Adrenal gland (tissue), 9 donors: ENCODE measurements at regions not wholly inside any gene's neighbourhood (a gene's known extent, or its start where the extent isn't known, plus 50 kb on each side); places are given as distances from the start of the nearest gene placed in this dataset.

ENCODE experiments used
- DNase-seq, 7 donors: peaks; one replicate each; pipeline ENCODE4 v3.0.0-alpha.2; 2019 to 2020
- H3K27ac ChIP-seq, 5 donors: fragments of 200-600 bp; sonication (generic) in 4 of 5; 1 replicate in 3 of 5; 2 replicates in 2 of 5; pipeline versions ENCODE4 v1.5.1 to v1.8.0; 2016 to 2020; ENCODE audit warnings: mild to moderate bottlenecking in 1 of 5
- H3K27me3 ChIP-seq: fragments of 200-600 bp; 2 replicates; pipeline ENCODE4 v1.8.0; 2021
- H3K36me3 ChIP-seq, 2 donors: fragments of 200-600 bp; replicated peaks in 1 of 2; 1 replicate in 1 of 2; 2 replicates in 1 of 2; pipeline versions ENCODE4 v1.5.1 to v1.8.0; 2018 to 2022
- H3K4me1 ChIP-seq, 2 donors: fragments of 200-600 bp; replicated peaks in 1 of 2; 1 replicate in 1 of 2; 2 replicates in 1 of 2; pipeline versions ENCODE4 v1.5.1 to v1.8.0; 2018 to 2021
- H3K4me3 ChIP-seq, 4 donors: fragments of 200-600 bp; sonication (generic) in 3 of 4; one replicate each; pipeline ENCODE4 v1.5.1; 2016 to 2018
- H3K9me3 ChIP-seq, 3 donors: fragments of 200-600 bp; sonication (generic) in 1 of 3; replicated peaks in 1 of 3; 1 replicate in 2 of 3; 2 replicates in 1 of 3; pipeline versions ENCODE4 v1.5.1 to v1.8.0; 2016 to 2021
- CTCF ChIP-seq, 6 experiments: fragments of 450-650 bp in 4 of 6; fragments of 200-600 bp in 2 of 6; sonication (generic) in 1 of 6; IDR thresholded peaks; 1 replicate in 5 of 6; 2 replicates in 1 of 6; pipeline versions ENCODE4 v1.5.1 to v1.8.0; 2016 to 2021; ENCODE audit warnings: antibody characterized with exemption in 6 of 6, mild to moderate bottlenecking in 2 of 6, moderate library complexity in 1 of 6
- POLR2A ChIP-seq, 2 donors: fragments of 450-650 bp; IDR thresholded peaks; one replicate each; pipeline ENCODE4 v1.6.1; 2017; ENCODE audit warnings: antibody characterized with exemption in 2 of 2, mild to moderate bottlenecking in 2 of 2, moderate library complexity in 1 of 2
- WGBS, 4 donors: extraction: QIAGEN DNeasy Blood & Tissue Kit in 2 of 4; methylation state at CpG; one replicate each; pipeline versions ENCODE4 v1.1.5 to v1.1.7; 2013 to 2017; 5-methylcytosine and 5-hydroxymethylcytosine counted together
- intact Hi-C, 2 donors: fragments of 100-400 bp; cut with DNase I; formaldehyde crosslinking; loops; one replicate each; pipeline versions ENCODE4 v1.14.1 to v1.15.0; 2022 to 2023
- donor health status: healthy with polysubstance abuse.
- donor health status: Bipolar disorder and iron deficiency.
- donor health status: DM: yes; HTN: yes; CAD: no.
- donor health status: DM: no; HTN: no; CAD: no.
- donor health status: DM: no; HTN: no; CAD: no.

GRCh38 chr4:96558466-96558865 is 718.6 kb downstream of the PDHA2 start:
- Histone ChIP-seq H3K27ac (no peak overlapping the region), H3K4me1 (no peaks in the 10 kb centered on the region), H3K36me3 (no peaks in the 10 kb centered on the region), H3K9me3 (no peaks in the 10 kb centered on the region), H3K27me3 (no peaks in the 10 kb centered on the region), H3K4me3 (no peak overlapping the region)
- intact Hi-C loops: no loop called here
- no peak for TF ChIP-seq CTCF (IDR thresholded peaks at IDR 0.05)
- WGBS, 4 donors: 55 to 78% (median 68%) methylated on average over 2 of the region's 2 CpGs
- no peak for DNase-seq

- Histone ChIP-seq H3K27ac (no peak overlapping the region), H3K36me3 (no peaks in the 10 kb centered on the region), H3K4me3 (no peak overlapping the region), H3K27me3 (no peaks in the 10 kb centered on the region), H3K4me1 (no peaks in the 10 kb centered on the region), H3K9me3 (no peaks in the 10 kb centered on the region)
- TF ChIP-seq POLR2A (IDR thresholded peaks at IDR 0.05) (no peak), CTCF (IDR thresholded peaks at IDR 0.05) (no peak)
- 86 to 93% (median 91%) methylated on average over 2 of the region's 2 CpGs for WGBS, 4 donors
- intact Hi-C loops: no loop called here
- no peak for DNase-seq
These were observed 726.9 kb downstream of the PDHA2 start for GRCh38 chr4:96566755-96567154.

- WGBS, 4 donors: 57 to 72% (median 63%) methylated on average over 2 of the region's 2 CpGs
These were observed 745.4 kb downstream of the PDHA2 start for GRCh38 chr4:96585304-96585703.

GRCh38 chr4:96593422-96593821 is 753.5 kb downstream of the PDHA2 start:
- DNase-seq: no peak
- intact Hi-C loops: no loop called here
- no peaks in the 10 kb centered on the region for H3K9me3 ChIP-seq
- H3K27me3 ChIP-seq: no peaks in the 10 kb centered on the region
- no peak overlapping the region for H3K27ac ChIP-seq
- 76 to 88% (median 80%) methylated on average over 2 of the region's 2 CpGs for WGBS, 4 donors
- no peak overlapping the region for H3K4me3 ChIP-seq
- H3K4me1 ChIP-seq: no peaks in the 10 kb centered on the region
- H3K36me3 ChIP-seq: no peaks in the 10 kb centered on the region
- TF ChIP-seq CTCF (IDR thresholded peaks at IDR 0.05): no peak
- TF ChIP-seq POLR2A (IDR thresholded peaks at IDR 0.05): no peak

More at GRCh38 chr4:96585304-96585703, 745.4 kb downstream of the PDHA2 start:
- Histone ChIP-seq H3K27me3 (no peaks in the 10 kb centered on the region), H3K9me3 (no peaks in the 10 kb centered on the region), H3K36me3 (no peaks in the 10 kb centered on the region), H3K27ac (no peak overlapping the region), H3K4me3 (no peak overlapping the region), H3K4me1 (no peaks in the 10 kb centered on the region)
- intact Hi-C loops: no loop called here
- DNase-seq: no peak
- TF ChIP-seq POLR2A (IDR thresholded peaks at IDR 0.05): no peak

GRCh38 chr4:96598465-96598864 is 758.6 kb downstream of the PDHA2 start:
- intact Hi-C loops: no loop called here
- TF ChIP-seq POLR2A (IDR thresholded peaks at IDR 0.05): no peak
- no peak for TF ChIP-seq CTCF (IDR thresholded peaks at IDR 0.05)
- no peaks in the 10 kb centered on the region for H3K4me1 ChIP-seq
- H3K27me3 ChIP-seq: no peaks in the 10 kb centered on the region
- H3K27ac ChIP-seq: no peak overlapping the region
- 63 to 85% (median 70%) methylated on average over 6 of the region's 6 CpGs for WGBS, 4 donors
- no peaks in the 10 kb centered on the region for H3K36me3 ChIP-seq
- H3K4me3 ChIP-seq: no peak overlapping the region
- no peak for DNase-seq
- no peaks in the 10 kb centered on the region for H3K9me3 ChIP-seq
